GM23338 (cell line): ENCODE measurements at regions not wholly inside any gene's neighbourhood (a gene's known extent, or its start where the extent isn't known, plus 50 kb on each side); places are given as distances from the start of the nearest gene placed in this dataset.

Experiments
- ATAC-seq: fragments of 200-7000 bp; cut with Tn5 transposase; 3 replicates; pipeline ENCODE4 v1.9.1; 2020
- DNase-seq: peaks from one replicate; pipeline ENCODE4 v3.0.0-alpha.2; 2015; ENCODE audit warnings: low spot score
- H2AFZ ChIP-seq: fragments of 200-600 bp; sonication (generic); 2 replicates; pipeline ENCODE4 v1.8.0; 2016; ENCODE audit warnings: antibody characterized with exemption, mild to moderate bottlenecking, moderate library complexity
- H3F3A ChIP-seq: fragments of 200-600 bp; sonication (generic); replicated peaks from 2 replicates; pipeline ENCODE4 v1.8.0; 2017; ENCODE audit warnings: antibody characterized with exemption, mixed run types, low read depth
- H3K27ac ChIP-seq: fragments of 200-600 bp; sonication (generic); 2 replicates; pipeline ENCODE4 v1.6.1; 2016; ENCODE audit warnings: low read depth
- H3K27me3 ChIP-seq: fragments of 200-600 bp; sonication (generic); 2 replicates; pipeline ENCODE4 v1.8.0; 2016; ENCODE audit warnings: mild to moderate bottlenecking, mixed run types, moderate library complexity; ENCODE audit not compliant: insufficient read depth
- H3K36me3 ChIP-seq: fragments of 200-600 bp; sonication (generic); 2 replicates; pipeline ENCODE4 v1.8.0; 2016; ENCODE audit warnings: mild to moderate bottlenecking; ENCODE audit not compliant: insufficient read depth
- H3K4me1 ChIP-seq: fragments of 200-600 bp; sonication (generic); 2 replicates; pipeline ENCODE4 v1.8.0; 2016; ENCODE audit warnings: mild to moderate bottlenecking, moderate library complexity; ENCODE audit not compliant: insufficient read depth
- H3K4me2 ChIP-seq: fragments of 200-600 bp; sonication (generic); 2 replicates; pipeline ENCODE4 v1.7.1; 2017; ENCODE audit warnings: mixed run types
- H3K4me3 ChIP-seq: fragments of 200-600 bp; sonication (generic); 2 replicates; pipeline ENCODE4 v1.6.1; 2016; ENCODE audit warnings: mixed run types
- H3K79me2 ChIP-seq: fragments of 200-600 bp; sonication (generic); replicated peaks from 2 replicates; pipeline ENCODE4 v1.8.0; 2017; ENCODE audit warnings: mild to moderate bottlenecking; ENCODE audit not compliant: insufficient read depth
- H3K9me2 ChIP-seq: fragments of 200-600 bp; sonication (generic); 2 replicates; pipeline ENCODE4 v1.8.0; 2017; ENCODE audit not compliant: insufficient read depth
- H4K20me1 ChIP-seq: fragments of 200-600 bp; sonication (generic); replicated peaks from 2 replicates; pipeline ENCODE4 v1.8.0; 2017; ENCODE audit warnings: mild to moderate bottlenecking; ENCODE audit not compliant: insufficient read depth
- H3K27ac Mint-ChIP-seq: 2 replicates; pipeline ENCODE4 v1.8.0; 2020; ENCODE audit warnings: inconsistent platforms, mild to moderate bottlenecking, moderate library complexity, mixed read lengths
- H3K27me3 Mint-ChIP-seq: 3 replicates; pipeline ENCODE4 v1.8.0; 2022; ENCODE audit warnings: low read depth, mild to moderate bottlenecking, moderate library complexity, mixed read lengths, inconsistent platforms; ENCODE audit not compliant: insufficient read depth, poor library complexity
- H3K36me3 Mint-ChIP-seq: 3 replicates; pipeline ENCODE4 v1.8.0; 2021; ENCODE audit warnings: low read depth, mild to moderate bottlenecking, inconsistent platforms, moderate library complexity, mixed read lengths
- H3K4me1 Mint-ChIP-seq: 3 replicates; pipeline ENCODE4 v1.8.0; 2020; ENCODE audit warnings: mild to moderate bottlenecking, inconsistent platforms, mixed read lengths
- H3K4me3 Mint-ChIP-seq: 3 replicates; pipeline ENCODE4 v1.8.0; 2021; ENCODE audit warnings: moderate library complexity, mild to moderate bottlenecking, inconsistent platforms, mixed read lengths
- H3K9me3 Mint-ChIP-seq: 3 replicates; pipeline ENCODE4 v1.8.0; 2020; ENCODE audit warnings: moderate library complexity, mild to moderate bottlenecking, inconsistent platforms, mixed read lengths
- CREB1 ChIP-seq: fragments of 250-450 bp; sonication (Bioruptor Pico); IDR thresholded peaks from 2 replicates; pipeline ENCODE4 v1.5.0; 2020; ENCODE audit warnings: low read depth, mild to moderate bottlenecking, moderate library complexity
- EZH2 ChIP-seq: fragments of 200-600 bp; sonication (generic); IDR thresholded peaks from one replicate; pipeline ENCODE4 v1.8.0; 2017; ENCODE audit warnings: antibody characterized with exemption, mild to moderate bottlenecking, low read depth; ENCODE audit not compliant: unreplicated experiment
- JUNB ChIP-seq: IDR thresholded peaks from one replicate; pipeline ENCODE4 v1.6.1; 2016; ENCODE audit warnings: antibody characterized with exemption; ENCODE audit not compliant: unreplicated experiment
- NANOG ChIP-seq: IDR thresholded peaks from 2 replicates; pipeline ENCODE4 v1.6.1; 2016; ENCODE audit warnings: antibody characterized with exemption, borderline replicate concordance
- STAT1 ChIP-seq: IDR thresholded peaks from one replicate; pipeline ENCODE4 v1.6.1; 2016; ENCODE audit warnings: antibody characterized with exemption; ENCODE audit not compliant: unreplicated experiment
- ZNF331 ChIP-seq: fragments of 250-450 bp; sonication (Bioruptor Pico); IDR thresholded peaks from 2 replicates; pipeline ENCODE4 v1.5.0; 2020; ENCODE audit warnings: low read depth, mild to moderate bottlenecking, moderate library complexity
- TF ChIP-seq, protein P1 (sequence below): IDR thresholded peaks from 2 replicates; pipeline ENCODE4 v1.6.1; 2016; ENCODE audit warnings: antibody characterized with exemption
- TF ChIP-seq, protein P2 (sequence below): fragments of 250-450 bp; sonication (Bioruptor Pico); IDR thresholded peaks from 2 replicates; pipeline ENCODE4 v1.5.0; 2020; ENCODE audit warnings: mild to moderate bottlenecking, moderate library complexity

DNA sequence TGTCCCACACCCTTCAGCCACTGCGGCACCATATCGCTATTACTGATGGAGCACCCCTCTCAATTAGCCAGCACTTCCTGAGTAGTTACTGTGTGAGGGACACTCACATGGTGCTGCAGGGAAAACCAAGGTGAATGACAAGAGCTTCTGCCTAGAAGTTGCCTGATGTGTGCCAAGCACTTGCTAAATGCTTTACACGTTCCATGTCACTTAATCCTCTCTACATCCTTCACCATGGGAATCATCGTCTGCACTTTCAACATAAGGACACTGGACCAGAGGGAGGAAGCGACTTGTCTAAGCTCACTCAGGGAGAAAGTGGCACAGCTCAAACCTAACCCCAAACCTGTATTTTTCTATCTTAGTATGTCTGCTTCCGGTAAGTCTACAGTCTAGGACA, 344.8 kb downstream of the SIPA1L2 start:
- Mint-ChIP-seq H3K4me1 (peaks cover 22% of the 10 kb centered on the region), H3K27me3 (no peaks in the 10 kb centered on the region), H3K27ac (no peak overlapping the region), H3K4me3 (no peak overlapping the region), H3K36me3 (no peaks in the 10 kb centered on the region), H3K9me3 (no peaks in the 10 kb centered on the region)
- H3K9me2 ChIP-seq, result no peaks in the 10 kb centered on the region; the same call in 1 of the 2 replicates
- DNase-seq, result no peak
- no peak for ATAC-seq
- no peak overlapping the region for H3K27ac ChIP-seq
- H3K36me3 ChIP-seq, result no peaks in the 10 kb centered on the region
- no peaks in the 10 kb centered on the region for H3K27me3 ChIP-seq
- no peak overlapping the region for H3K4me3 ChIP-seq
- H3K4me1 ChIP-seq, result peaks cover 7% of the 10 kb centered on the region
- no peaks in the 10 kb centered on the region for H3F3A ChIP-seq
- H3K79me2 ChIP-seq, result no peaks in the 10 kb centered on the region
- TF ChIP-seq JUNB (no peak), ZNF331 (CRISPR knock-in tag) (no peak), STAT1 (no peak), EZH2 (no peak), CREB1 (CRISPR knock-in tag) (no peak), NANOG (no peak)
- TF ChIP-seq, protein P1, sequence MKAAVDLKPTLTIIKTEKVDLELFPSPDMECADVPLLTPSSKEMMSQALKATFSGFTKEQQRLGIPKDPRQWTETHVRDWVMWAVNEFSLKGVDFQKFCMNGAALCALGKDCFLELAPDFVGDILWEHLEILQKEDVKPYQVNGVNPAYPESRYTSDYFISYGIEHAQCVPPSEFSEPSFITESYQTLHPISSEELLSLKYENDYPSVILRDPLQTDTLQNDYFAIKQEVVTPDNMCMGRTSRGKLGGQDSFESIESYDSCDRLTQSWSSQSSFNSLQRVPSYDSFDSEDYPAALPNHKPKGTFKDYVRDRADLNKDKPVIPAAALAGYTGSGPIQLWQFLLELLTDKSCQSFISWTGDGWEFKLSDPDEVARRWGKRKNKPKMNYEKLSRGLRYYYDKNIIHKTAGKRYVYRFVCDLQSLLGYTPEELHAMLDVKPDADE, result no peak
- TF ChIP-seq, protein P2, sequence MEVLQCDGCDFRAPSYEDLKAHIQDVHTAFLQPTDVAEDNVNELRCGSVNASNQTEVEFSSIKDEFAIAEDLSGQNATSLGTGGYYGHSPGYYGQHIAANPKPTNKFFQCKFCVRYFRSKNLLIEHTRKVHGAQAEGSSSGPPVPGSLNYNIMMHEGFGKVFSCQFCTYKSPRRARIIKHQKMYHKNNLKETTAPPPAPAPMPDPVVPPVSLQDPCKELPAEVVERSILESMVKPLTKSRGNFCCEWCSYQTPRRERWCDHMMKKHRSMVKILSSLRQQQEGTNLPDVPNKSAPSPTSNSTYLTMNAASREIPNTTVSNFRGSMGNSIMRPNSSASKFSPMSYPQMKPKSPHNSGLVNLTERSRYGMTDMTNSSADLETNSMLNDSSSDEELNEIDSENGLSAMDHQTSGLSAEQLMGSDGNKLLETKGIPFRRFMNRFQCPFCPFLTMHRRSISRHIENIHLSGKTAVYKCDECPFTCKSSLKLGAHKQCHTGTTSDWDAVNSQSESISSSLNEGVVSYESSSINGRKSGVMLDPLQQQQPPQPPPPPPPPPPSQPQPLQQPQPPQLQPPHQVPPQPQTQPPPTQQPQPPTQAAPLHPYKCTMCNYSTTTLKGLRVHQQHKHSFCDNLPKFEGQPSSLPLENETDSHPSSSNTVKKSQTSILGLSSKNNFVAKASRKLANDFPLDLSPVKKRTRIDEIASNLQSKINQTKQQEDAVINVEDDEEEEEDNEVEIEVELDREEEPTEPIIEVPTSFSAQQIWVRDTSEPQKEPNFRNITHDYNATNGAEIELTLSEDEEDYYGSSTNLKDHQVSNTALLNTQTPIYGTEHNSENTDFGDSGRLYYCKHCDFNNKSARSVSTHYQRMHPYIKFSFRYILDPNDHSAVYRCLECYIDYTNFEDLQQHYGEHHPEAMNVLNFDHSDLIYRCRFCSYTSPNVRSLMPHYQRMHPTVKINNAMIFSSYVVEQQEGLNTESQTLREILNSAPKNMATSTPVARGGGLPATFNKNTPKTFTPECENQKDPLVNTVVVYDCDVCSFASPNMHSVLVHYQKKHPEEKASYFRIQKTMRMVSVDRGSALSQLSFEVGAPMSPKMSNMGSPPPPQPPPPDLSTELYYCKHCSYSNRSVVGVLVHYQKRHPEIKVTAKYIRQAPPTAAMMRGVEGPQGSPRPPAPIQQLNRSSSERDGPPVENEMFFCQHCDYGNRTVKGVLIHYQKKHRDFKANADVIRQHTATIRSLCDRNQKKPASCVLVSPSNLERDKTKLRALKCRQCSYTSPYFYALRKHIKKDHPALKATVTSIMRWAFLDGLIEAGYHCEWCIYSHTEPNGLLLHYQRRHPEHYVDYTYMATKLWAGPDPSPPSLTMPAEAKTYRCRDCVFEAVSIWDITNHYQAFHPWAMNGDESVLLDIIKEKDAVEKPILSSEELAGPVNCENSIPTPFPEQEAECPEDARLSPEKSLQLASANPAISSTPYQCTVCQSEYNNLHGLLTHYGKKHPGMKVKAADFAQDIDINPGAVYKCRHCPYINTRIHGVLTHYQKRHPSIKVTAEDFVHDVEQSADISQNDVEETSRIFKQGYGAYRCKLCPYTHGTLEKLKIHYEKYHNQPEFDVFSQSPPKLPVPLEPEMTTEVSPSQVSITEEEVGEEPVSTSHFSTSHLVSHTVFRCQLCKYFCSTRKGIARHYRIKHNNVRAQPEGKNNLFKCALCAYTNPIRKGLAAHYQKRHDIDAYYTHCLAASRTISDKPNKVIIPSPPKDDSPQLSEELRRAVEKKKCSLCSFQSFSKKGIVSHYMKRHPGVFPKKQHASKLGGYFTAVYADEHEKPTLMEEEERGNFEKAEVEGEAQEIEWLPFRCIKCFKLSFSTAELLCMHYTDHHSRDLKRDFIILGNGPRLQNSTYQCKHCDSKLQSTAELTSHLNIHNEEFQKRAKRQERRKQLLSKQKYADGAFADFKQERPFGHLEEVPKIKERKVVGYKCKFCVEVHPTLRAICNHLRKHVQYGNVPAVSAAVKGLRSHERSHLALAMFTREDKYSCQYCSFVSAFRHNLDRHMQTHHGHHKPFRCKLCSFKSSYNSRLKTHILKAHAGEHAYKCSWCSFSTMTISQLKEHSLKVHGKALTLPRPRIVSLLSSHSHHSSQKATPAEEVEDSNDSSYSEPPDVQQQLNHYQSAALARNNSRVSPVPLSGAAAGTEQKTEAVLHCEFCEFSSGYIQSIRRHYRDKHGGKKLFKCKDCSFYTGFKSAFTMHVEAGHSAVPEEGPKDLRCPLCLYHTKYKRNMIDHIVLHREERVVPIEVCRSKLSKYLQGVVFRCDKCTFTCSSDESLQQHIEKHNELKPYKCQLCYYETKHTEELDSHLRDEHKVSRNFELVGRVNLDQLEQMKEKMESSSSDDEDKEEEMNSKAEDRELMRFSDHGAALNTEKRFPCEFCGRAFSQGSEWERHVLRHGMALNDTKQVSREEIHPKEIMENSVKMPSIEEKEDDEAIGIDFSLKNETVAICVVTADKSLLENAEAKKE (CRISPR knock-in tag), result no peak
- H2AFZ ChIP-seq, result no peak overlapping the region
- no peaks in the 10 kb centered on the region for H4K20me1 ChIP-seq
- no peak overlapping the region for H3K4me2 ChIP-seq
